NOMO-1 treated with DMSO at 0.1 percent for 48 hours (cell line): ENCODE measurements at regions not wholly inside any gene's neighbourhood (a gene's known extent, or its start where the extent isn't known, plus 50 kb on each side); places are given as distances from the start of the nearest gene placed in this dataset.

Source experiments
- DNase-seq: peaks from one replicate; lab custom pipeline; 2025; ENCODE audit not compliant: unreplicated experiment; lab: John Stamatoyannopoulos, UW

DNA sequence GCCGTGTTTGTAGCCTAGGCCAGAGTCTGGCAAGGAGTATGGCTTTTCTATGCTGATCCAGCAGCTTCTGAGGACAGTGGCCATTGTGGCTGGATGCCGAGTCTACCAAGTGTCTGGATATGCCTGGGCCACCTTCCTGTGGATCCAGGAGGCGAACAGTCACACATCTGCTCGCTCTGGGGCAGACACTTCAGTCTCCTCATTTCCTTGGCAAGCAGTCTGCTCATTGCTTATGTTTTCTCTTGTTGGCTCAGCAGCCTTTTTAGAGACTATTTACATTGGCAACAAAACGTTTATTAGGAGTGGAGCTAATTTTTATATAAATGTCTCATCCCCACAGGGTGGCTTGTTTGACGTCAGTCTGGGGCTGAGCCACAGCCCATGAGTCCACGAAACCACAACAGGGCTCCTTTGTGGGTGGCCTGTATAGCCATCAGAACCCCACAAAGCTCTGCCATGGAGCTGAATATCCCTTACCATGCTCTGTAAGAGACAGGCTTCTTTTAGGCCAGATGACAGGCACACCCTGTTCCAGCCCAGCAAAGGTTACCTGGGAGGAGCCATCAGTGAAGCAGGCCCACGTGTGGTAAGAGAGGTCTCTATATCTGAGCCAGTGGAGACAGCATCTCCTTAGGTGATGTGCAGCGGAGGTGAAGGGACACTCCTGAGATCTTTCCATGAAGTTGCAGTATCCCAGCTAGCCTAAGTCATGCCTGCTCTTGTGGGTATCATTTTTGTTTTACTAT lies 221.7 kb downstream of the DIRAS2 start:
- no peak for DNase-seq

DNA sequence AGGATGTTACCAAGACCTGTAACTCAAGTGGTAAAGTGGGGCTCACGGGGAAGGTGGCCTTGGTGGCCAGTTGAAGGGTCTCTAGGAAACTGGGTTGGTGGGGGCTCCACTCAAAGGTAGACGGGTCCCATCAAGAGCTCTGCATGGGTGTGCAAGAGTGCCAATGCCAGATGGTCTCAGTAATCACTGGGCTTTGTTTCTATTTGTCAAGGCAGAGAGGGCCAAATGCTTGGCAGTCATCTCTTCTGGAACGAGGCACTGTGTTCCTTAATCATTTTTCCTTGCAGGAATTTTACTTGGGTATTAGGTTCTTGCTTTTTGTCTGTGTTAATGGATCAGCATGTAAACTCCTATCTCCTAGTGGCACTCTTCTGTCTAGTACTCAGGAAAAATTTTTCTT lies 220.8 kb downstream of the DIRAS2 start:
- DNase-seq: no peak

DNA sequence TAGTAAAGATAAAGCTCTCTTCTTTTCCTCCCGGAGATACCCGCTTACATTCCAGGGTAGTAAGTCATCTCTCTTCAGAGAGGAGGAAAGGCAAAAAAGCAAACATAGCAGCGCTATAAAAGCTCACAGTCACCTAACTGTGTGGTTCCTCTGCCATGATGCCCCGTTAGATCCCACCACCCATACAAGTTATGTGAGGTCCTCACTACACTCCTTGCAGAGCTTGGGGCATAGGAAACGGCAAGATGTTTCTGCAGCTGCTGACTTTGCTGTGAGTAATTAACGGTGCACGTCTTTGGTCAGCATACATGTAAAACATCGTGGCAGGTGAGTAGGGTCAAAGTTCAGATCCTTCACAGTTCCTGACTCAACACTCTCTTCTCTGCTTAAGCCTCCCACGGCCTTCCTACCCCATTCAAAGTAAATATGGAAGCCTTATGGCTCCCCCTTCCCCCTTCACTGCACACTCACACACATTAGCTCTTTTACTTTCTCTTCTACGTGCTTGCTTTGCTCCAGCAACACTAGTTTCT lies 218.9 kb downstream of the DIRAS2 start:
- no peak for DNase-seq

DNA sequence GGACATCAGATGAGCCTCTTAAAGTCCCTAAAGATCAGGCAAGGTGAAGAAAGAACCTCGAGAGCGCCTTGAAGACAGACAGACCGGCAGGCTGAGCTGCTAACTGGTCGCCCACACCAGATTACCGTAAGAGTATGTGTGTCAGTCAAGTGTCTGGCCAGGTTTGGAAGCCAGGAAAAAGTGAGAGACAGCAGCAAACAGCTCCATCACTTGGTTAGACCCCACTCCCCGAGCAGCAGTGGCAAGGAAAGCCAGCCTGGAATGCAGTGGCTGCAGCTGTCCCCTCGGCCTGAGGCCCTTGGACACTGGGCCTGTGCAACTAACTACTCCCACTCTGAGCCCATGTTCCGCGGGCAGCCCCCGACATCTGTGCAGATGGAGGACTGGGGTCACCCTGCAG lies 214.1 kb downstream of the DIRAS2 start:
- DNase-seq: no peak

DNA sequence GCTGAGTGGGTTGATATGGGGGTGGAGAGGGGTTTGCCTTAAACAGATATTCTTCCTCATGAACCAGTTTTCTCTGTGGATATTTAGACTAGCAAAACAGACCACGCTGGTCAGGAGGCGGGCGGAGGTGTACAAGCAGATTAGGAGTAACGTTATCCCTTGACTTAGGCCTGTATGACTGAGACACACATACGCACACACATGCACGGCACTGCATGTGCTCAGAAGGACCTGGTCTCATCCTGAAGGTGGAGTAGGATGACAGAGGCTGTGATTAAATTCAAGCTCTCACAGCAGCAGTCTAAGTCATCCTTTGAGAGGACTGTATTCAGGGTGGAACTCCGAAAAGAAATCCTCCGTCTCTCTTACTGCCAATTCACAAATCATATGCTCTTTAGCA lies 209.7 kb downstream of the DIRAS2 start:
- DNase-seq: no peak

DNA sequence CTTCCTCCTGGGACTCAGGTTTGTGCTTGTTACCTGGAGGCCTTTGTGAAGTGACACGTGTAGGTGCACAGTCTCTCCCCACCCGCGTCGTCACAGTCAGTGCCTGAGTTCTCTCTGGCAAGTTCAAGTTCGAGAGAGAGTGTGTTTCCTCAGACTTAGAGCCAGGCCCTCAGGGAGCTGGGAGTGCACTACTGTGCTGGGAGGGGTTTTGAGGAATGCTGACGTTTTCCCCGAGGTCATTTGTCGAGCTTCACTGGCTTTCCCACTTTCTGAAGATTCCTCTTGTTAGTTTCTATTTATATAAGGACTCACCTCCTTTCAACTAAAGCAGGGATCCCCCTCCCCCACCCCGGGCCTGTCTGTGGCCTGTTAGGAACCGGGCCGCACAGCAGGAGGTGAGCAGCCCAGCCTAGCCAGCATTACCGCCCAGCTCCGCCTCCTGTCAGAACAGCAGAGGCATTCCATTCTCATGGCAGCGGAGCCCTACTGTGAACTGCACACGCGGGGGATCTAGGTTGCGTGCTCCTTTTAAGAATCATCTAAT lies 209.2 kb downstream of the DIRAS2 start:
- DNase-seq: no peak

DNA sequence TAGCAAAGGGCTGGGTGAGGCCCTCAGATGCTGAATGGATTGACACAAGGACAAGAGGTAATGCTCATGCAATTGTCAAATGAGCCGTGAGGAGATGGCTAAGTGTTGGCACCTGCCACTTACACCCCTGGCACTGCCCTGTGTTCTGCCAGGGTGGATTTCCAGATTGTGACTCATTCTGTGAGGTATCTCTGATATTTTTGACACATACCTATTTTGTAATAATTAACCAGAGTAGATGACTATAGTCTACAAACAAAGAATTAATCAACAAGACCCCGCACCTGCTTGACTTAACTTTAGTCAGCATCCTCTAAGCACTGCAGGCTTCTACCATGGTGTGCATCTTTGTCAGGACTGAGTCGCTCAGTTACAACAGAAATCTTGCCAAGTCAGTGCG lies 200.8 kb downstream of the DIRAS2 start:
- DNase-seq: no peak

DNA sequence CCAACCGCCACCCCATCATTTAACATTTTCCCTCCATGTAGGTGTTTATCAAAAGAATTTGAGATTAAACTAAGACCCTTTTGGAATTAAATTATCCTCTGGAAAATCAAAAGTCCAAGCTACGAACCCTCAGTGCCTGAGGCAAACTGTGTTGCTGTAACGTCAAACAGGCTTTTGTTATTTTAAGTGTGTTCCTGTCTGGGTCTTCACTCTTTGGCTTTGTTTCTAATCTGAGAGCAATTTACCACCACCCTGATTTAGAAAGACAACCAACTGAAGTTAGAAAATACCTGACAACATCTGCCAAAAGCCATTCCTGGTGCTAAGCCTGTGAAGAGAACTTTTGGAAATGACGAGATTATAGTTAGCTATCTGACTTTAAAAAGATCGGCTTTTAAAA lies 199.9 kb downstream of the DIRAS2 start:
- no peak for DNase-seq

DNA sequence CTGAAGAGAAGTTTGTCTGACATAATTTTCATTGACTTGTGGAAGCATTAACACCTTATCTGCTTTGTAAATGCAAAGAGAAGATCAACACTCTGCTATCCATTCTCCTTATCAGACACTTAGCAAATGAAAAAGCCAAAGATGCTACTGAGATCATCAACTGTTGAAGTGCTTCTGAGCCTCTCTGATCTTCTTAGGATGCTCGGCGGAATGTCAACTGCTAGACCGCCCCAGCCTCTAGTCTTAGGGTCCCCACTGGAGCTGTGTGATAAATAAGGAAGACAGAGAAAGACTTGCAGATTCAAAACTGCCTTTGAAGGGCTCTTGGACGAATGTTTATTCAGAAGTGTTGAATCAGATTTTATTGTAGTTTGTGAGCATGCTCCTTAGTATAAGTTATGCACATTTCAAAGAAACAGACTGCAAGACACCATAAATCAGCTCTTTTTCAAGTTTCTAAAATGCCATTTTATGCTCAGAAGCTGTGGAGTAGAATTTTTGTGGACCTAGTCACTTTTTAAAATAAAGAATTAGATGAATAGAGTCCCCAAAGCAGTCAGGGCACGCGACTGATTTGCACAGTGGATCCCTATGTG lies 197.9 kb downstream of the DIRAS2 start:
- no peak for DNase-seq

DNA sequence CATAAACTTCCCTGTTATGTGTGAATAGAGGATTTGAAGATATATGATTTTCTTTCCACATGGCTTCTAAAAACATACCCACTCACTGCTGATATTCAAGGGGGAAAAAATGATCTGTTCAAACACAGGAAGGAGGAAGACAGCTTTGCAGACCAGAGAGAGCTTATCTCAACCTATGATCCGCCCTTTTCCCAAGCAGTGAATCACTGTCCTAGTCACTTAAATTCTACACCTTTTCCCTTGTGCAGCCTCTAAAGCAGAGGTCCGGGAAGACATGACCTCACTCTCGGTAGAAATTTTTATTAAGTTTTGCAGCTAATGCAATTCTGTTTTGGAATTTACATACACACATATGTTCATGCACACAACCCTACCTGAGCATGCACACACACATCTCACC lies 197.2 kb downstream of the DIRAS2 start:
- no peak for DNase-seq

DNA sequence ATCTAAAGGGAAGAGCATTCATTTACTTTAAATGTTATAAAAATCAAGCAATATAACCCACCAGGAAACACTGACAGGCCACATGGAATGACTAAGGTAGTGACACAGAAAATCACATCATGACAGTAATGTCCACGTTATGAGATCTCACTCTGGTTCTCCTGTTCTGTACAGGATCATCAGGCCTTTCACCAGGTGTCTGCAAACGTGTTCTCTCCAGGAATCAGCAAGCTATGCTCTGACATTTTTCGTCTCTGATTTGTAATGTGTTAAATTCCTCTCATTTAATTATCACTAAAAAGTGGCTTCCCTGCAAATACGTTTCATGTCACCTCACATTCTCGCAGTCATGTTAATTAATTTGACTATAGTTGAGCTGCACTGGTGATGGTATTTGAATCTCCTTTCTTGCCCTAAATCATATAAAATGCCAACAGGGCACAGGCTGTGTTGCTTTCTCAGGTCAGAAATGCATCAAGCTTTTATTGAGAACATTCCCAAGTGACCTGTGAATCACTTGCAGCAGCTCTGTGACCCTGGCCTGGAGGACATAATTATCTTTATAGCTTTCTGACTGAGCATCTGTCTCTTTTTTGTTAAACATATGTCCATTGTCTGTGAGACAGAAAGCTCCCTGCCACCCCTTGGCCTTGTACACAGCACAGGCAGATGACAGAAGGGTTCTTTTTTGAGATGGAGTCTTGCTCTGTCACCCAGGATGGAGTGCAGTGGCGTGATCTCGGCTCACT lies 196.2 kb downstream of the DIRAS2 start:
- no peak for DNase-seq

DNA sequence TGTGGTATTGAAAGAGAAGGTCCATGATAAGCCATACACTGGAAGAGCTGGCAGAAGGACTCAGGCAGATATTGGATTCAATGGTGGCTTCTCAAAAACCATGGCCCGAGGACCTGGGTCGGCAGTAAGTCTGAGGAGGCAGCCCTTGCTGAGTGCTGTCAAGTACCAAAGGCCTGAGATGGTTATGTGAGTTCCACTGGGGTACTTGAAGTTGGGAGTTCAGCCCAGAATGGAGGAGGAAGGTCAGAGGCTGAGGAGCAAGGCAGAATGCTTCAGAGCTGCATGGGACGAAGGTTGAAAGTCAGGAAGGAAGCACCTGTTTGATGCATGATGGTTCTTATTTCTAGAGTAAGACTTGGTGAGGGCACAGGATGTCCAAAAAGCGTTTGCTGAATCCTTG lies 194.9 kb downstream of the DIRAS2 start:
- DNase-seq: no peak

DNA sequence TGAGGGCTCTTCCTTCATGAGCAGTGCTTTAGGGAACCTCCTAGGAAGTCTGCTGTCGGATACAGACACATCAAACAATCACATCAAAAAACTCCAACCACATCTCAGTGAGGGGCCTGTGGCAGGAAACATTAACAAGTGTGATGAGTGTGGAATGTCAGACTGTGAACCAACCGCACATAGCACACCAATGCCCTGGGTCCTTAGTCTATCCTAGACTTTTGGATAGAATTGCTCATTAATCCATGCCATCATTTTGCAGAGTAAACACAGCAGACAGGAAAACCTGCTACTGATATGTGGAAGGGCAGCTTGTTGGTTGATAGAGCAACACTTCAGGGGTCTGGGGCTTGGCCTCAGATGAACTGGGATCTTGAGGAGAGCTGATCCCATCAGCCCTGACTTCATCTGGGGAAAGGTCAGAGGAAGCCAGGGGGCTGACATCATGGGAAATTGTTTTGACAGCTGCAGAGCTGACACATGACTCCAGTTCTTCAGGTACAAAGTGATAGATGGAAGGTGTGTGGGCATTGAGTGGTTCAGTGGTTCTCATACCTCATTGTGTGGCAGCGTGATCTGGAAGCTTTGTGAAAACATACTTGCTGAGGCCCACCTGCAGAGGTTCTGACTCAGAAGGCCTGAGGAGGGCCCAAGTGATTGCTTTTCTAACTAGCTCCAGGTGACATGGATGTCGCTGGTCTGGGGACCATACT lies 193.3 kb downstream of the DIRAS2 start:
- no peak for DNase-seq

DNA sequence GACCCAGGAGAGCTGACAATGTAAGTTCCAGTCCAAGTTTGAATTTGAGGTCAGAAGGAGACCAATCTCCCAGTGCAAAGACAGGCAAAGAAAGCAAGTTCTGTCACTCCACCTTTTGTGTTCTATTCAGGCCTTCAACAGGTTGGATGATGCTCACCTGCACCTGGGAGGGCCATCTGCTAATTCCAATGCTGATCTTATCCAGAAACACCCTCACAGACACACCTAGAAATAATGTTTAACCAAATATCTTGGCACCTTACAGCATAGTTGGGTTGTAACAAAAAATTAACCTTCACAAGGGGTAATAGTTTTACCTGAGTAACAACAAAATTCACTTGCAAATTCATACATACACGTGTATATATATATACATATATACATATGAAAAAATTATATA lies 190.8 kb downstream of the DIRAS2 start:
- DNase-seq: no peak

DNA sequence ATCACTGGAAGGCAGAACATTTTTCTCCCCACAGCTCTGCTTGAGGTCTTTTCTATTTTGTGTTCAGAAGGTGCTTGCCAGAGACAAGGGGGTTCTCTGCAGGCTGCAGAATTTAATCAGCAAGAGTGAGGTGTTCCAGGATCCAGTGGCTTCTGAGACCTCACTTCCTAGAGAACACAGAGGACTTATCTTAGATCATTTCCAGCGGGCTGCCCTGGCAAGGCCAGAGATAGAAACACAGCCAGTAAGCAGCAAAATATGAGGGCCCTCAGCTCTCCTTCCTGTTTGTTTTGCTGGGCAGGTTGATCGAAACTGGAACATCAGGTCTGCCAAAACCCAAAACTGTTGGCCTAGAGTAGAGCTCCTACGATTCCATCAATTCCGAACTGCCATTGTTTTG lies 187.3 kb downstream of the DIRAS2 start:
- DNase-seq: no peak

DNA sequence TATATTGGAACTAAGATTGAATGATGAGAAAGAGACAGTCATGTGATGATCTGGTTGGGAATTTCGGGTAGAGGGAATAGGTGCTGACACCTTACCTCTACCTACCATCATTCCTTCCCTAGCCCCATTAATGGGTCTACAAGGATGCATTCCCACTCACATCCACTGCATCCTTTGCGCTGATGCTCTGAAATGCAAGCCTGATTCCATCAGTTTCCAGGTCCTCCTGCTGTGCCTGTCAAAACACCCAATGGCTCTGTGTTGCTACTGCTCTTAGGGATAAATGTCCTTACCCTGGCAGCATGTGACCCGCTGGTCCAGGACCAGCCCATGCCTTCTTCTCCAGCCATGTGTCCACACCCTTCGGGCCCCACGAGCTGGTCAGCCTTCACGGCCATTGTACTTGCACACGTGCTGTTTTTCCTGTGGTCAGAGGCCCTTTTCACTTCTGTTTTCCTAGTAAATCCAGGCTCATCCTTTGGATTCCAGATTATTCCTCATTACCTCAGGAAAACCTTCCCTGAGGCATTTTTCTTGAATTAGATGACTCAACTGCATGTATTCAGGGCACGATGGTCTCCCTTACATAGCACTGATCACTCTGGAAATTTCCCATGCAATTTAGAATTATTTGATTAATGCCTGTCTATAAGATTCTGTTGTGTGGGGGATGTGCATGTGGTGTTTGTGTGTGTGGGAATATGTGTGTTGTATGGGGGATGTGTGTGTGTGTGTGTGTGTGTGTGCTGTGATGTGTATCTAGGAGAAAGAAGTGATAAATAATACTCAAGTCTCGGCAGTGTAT lies 185.0 kb downstream of the DIRAS2 start:
- no peak for DNase-seq

DNA sequence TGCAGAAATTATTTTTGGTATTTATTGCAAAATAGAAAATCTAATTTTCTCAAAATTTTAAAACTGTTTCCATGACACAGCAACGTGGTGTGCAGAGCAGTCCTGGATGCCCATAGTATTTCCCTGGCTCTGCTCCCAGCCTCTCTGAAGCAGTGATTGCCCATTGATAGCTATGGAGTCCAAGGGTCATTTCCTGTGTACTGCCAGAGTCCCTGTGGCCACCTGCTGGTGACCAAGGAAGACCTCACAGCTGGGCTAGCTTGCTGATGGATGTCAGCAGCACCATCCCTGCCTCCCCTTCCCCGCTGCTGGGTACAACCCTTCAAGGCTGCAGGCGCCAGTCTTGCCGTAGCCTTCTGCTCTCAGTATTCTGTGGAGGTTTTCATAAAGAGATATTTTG lies 184.1 kb downstream of the DIRAS2 start:
- DNase-seq: no peak

DNA sequence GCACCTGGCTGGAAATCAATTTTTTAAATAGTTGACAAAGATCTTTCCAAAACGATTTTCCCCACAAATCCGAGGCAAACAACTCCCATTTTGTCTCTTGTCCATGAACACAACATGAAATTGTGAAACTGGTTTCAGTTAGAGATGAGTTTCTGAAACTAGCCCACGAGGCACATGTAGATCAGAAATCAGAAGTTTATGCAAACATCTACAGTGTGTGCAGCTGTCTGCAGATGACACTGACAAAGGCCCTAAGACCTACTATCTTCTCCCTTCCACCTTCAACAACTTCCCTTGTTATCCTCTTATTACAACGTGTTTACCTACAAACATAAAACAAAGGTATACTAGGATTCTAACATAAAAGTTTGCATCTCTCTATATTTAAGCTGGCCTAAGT lies 183.3 kb downstream of the DIRAS2 start:
- DNase-seq: no peak

DNA sequence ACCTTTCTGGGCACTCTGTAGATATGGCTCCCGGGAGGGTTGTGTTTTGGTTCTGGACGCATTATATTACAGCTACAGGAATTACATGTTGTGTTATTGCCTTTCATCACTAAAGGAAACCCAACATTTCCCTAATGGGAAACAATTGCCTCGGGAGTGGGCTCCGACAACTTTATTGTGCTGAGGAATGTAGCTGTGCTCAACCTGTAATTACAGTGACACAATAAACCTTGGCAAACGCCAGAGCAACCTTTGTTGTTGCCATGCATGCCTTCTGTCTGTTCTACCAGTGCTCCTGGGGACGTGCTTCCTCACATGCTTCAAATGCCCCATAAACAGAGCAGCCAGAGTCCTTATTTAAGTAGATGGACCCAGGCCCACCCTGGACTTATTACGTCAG lies 182.4 kb downstream of the DIRAS2 start:
- DNase-seq: no peak

DNA sequence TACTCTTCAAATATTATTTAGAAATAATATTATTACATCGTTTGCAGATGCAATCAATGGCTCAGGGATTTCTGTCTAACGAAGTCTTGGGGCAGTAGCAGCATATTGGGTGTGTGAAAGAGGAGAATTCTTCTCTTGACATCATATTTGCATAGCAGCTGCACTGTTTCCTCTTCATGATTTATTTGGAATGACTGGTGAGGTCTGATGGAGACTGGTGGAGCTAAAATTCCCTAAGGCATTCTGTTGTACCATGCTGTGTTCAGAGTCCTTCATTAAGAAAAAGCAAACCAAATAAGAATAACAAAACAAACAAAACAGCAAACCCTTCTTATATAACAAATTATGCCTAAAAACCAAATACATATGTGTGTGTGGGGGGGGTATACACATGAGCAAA lies 177.6 kb downstream of the DIRAS2 start:
- no peak for DNase-seq
